Cerebellar cortex (tissue), 1 donor: ENCODE measurements at regions not wholly inside any gene's neighbourhood (a gene's known extent, or its start where the extent isn't known, plus 50 kb on each side); places are given as distances from the start of the nearest gene placed in this dataset.
"Not testable (repeated sequence)": the region's sequence is repeated elsewhere in the genome, so short reads cannot be mapped to it uniquely, and the experiment has no call there.

Source experiments
- DNase-seq: peaks from one replicate; pipeline ENCODE4 v3.0.0-alpha.2; 2015; ENCODE audit warnings: low spot score

DNA sequence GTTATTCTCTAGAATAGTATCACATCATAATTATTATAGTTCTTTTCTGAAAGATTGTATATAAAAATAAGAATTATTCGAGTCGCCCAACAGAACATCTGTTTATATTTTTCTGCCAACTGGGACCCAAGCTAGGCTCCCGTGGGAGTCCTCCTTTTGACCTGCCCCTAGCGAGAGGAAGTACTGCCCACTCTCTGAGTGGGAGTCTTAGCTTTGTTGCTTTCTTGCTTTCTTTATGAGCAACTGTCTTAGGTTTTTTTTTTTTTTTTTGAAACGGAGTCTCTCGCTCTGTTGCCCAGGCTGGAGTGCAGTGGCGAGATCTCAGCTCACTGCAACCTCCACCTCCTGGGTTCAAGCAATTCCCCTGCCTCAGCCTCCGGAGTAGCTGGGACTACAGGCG, 202.0 kb upstream of the ZNF184 start:
- no peak for DNase-seq

DNA sequence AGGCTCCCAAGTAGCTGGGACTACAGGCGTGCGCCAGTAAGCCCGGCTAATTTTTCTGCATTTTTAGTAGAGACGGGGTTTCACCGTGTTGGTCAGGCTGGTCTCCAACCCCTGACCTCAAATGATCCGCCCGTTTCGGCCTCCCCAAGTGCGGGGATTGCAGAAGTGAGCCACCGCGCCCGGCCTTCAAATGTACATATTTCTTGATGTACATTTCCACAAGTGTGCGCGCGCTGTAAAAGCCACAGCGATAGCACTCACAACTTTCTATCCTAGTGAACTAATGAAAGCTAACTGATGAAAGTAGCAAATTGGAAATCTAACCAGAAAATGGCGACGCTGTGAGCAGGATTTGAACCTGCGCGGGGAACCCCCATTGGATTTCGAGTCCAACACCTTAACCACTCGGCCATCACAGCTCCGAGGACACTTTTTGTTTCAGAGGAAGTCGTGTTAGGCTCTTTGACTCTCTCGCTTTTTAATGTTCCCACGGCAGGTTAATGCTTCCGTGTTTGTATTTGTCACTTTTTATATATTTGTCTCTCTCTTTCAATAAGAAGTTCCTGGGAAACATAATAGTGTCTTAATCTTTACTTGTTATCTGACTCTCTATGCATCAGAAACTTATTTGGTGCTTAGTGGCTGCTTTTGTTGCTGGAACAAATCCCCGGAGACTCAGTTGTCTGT, 199.4 kb upstream of the ZNF184 start:
- peak; percentile 87 for DNase-seq

DNA sequence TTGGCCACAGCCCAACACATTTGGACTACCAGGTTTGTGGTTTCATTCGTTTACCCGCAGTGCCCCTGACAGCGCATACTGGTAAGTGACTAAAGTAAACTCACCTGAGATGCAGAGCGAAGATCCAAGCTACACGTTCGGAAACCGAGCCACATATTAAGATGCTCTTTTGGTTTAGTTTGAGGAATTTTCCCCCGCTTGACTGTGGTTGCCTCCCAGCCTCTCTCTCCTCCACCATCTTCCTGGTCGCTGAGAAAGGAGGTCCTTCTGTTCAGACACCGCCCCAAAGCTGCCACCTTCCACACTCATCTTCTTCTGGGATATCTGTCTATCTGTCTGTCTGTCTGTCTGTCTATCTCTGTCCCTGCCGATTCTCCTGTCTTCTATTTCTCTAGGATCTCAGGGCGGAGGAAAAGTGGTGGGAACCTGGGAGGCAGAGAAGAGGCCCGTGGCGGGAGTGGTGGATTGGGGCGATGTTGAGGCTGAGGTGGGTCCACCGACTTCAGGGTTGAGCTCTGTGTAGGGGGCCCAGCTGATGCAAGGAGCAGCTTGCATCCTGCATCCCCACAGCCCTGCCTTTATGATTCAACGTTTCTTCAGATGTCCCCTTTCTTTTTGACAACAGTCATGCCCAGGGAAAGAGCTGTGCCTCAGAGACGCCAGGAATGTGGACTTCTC, 196.9 kb upstream of the ZNF184 start:
- peak; percentile 38 for DNase-seq

DNA sequence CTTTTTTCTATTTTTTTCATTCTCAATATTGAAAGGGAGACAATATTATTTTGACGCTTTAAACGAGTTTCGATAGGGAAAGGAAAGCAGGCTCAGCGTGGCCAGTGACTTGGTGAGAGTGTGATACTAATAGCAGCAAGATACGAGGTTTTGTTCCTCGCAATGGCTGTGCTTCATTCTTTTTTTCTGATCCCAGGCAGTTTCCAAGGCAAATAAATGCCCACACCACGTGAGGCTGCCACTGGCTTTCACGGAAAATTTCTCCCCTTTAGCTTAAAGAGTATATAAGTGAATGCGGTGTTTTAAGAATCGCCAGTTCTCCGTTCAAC, 196.4 kb upstream of the ZNF184 start:
- peak; percentile 57 for DNase-seq

DNA sequence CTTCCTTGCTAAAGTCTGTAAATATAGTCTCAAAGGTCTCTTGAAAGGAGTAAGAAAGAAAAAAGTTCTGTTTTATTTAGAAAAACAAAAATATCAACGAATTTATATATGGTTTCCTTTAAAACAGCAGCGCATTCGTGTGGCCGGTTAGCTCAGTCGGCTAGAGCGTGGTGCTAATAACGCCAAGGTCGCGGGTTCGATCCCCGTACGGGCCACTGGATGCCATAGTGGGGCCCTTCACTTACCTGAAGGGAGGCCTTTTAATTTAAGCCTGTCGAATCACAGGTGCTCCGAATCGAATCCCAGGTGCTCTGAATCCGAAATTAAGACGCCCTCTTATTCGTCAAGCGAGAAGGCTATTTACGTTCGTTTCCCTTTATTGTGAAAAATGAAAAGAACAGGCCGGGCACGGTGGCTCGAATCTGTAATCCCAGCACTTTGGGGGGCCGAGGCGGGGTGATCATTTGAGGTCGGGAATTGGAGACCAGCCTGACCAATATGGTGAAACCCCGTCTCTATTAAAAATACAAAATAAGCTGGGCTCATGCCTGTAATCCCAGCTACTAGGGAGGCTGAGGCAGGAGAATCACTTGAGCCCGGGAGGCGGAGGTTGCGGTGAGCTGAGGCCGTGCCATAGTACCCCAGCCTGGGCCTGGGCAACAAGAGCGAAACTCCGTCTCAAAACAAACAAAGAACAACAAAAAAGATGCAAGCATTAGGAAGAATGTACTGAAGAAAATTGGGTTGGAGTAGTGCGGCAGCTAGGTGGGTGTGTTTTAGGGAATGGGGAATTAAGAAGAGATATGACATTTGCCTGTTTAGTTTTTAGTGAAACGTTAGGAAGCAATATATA, 195.8 kb upstream of the ZNF184 start:
- DNase-seq = peak; percentile 73

DNA sequence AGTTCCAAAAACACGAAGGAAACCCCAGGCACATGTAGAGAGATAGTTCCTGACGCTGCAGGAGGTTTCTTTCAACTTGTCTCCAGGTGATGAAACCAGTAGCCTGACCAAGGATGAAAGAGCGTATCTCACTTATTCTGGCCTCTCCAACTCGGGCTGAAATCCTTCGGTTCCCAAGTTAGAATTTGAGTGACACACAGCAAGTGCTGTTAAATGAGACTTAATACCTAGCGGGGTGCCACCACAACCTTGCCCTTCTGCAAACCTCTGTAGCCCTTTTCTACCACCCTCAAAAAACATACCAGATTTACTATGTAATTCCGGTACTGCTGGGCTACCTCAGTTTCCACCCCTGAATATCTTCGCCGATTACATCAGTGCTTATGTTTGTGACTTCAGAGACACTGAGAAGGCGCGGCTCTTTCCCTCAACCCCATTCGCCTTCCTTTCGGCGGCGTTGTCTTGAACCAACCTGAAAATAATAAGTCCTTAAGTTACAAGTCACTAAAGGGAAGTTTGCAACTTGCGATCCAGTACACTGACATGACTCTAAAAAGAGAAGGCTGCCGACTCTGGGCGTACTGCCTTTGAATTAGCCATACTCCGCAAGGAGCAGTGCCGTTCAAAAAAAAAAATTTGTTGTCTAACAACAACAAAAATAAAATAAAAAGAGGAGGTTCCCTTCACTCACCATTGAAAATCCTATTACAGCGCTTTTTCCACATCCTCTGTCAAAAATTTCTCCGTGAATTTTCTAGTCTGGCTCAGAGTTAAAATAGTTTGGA, 194.9 kb upstream of the ZNF184 start:
- DNase-seq = peak; percentile 45

DNA sequence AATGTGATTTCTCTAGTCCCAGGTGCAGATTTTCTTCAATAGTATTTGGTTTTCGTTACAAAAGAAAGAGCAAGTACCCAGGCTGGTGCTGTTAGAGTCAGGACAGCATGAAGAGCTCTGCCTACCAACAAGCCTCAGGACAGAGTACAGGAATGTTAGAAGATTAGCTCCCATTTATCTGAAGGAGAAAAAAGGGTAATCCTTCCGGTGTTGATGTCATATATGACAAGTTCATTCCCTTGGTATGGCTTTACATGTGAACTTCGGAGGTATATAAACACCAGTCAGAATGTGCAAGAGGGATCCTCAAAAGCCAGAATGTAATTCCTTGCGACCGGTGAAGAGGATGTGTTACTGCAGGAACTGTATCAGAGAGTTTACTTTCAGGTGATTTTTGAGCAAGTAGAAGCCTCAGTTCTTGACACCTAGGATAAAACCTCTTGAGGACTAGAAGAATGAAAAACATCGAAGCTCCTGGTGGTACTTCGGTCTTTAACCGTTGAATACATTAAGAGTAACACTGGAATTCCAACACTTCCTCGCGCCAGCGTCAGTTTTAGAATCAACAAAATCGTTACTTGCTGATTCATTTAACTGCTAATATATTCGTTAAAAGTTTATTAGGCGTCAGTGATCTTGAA, 194.2 kb upstream of the ZNF184 start:
- DNase-seq = no peak

DNA sequence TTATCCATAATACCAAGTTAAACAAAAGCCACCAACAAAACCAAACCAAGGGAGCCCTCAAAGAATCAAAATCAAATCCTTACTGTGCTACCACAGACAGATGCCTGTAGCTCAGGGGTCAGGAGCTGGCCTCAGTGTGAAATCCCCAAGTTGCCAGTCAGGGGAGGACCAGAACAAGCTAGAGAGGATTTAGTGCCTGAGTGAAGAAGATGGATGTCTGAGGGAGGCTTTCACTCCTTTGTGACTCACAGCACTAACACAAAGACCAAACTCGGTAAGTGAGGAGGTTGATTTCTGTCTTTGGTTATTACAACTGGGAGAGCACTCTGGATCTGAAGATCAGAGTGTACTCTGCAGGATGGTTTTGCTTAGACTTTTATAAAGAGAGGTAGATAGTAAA, 189.9 kb upstream of the ZNF184 start:
- no peak for DNase-seq

DNA sequence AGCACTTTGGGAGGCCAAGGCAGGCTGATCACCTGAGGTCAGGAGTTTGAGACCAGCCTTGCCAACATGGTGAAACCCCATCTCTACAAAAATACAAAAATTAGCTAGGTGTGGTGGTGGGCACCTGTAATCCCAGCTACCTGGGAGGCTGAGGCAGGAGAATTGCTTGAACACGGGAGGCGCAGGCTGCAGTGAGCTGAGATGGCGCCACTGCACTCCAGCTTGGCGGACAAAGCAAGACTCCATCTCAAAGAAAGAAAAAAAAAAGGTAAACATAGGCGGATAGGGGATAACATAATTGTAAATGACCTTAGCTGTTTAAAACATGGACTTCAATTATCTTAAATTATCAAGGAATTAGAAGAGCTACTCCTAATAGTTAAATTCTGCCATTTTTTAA, 189.3 kb upstream of the ZNF184 start:
- not testable (repeated sequence) for DNase-seq

DNA sequence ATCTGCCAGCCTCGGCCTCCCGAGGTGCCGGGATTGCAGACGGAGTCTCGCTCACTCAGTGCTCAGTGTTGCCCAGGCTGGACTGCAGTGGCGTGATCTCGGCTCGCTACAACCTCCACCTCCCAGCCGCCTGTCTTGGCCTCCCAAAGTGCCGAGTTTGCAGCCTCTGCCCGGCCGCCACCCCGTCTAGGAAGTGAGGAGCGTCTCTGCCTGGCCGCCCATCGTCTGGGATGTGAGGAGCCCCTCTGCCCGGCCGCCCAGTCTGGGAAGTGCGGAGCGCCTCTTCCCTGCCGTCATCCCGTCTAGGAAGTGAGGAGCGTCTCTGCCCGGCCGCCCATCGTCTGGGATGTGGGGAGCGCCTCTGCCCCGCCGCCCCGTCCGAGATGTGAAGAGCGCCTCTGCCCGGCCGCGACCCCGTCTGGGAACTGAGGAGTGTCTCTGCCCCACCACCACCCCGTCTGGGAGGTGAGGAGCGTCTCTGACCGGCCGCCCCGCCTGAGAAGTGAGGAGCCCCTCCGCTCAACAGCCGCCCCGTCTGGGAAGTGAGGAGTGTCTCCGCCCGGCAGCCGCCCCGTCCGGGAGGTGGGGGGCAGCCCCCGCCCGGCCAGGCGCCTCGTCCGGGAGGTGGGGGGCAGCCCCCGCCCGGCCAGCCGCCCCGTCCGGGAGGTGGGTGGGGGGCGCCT, 180.4 kb upstream of the ZNF184 start:
- DNase-seq = not testable (repeated sequence)

DNA sequence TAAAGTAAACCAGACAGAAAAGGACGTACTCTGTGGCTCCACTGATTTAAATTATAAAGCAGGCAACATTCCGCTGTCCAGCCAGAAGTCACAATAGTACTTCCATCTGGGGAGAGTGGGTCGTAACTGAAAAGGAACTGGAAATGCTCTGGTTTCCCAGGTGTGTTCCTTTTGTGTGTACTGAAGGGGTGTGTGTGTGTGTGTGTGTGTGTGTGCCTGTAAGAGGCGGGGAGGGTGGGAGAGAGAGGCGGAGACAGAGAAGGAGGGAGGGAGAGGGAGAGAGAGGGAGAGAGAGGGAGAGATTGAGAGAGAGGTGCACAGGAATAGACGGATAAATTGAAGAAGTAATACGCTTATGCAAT, 178.4 kb upstream of the ZNF184 start:
- DNase-seq = peak; percentile 42

DNA sequence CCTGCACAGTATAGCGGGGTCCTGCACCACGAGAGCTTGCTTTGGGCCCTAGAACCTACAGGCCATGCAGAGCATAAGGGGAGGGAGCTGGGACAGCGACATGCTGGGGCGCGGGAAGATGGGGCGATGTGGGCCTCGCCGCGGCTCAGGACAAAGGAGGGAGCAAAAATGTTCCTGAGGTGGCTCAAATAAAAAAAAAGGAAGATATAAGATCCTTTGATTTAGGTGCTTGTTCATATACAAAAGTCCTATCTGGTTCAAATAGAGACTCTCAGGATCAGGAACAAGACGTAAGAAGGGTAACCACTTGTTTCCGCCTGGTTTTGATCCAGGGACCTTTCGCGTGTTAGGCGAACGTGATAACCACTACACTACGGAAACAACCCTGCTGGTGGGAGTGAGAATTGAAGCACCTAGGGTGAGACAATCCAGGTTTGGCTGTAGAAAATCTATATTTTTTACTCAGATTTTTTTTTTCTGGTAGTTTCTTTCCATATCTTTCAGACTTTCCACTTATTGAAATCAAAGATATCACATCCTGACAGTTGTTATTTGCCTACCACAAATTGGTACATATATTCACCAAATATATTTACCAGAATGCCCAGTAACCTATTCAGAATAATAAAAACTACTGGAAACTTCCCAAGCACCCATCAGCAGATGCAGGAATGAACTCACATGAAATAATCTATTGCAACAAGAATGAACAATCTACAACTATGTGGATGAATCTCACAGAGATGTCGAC, 177.9 kb upstream of the ZNF184 start:
- DNase-seq = peak; percentile 80

DNA sequence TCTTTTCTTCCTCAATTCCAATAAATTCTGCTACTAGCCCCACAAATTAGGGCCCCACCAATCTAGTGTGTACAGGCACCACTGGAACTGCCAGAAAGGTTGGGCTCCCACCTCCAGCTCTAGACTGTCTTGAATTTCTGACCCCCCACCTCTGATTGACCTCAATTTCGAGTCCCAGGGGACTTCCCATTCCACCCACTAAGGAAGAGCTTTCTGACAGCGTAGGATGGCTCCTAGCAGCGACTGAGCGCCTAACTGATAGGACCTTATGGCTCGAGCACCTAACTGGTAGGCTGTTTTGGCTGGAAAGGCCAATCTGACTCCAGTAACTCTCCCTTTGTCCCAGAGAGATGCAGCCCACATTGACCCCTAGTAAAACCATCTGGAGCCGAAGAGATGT, 171.6 kb upstream of the ZNF184 start:
- no peak for DNase-seq

DNA sequence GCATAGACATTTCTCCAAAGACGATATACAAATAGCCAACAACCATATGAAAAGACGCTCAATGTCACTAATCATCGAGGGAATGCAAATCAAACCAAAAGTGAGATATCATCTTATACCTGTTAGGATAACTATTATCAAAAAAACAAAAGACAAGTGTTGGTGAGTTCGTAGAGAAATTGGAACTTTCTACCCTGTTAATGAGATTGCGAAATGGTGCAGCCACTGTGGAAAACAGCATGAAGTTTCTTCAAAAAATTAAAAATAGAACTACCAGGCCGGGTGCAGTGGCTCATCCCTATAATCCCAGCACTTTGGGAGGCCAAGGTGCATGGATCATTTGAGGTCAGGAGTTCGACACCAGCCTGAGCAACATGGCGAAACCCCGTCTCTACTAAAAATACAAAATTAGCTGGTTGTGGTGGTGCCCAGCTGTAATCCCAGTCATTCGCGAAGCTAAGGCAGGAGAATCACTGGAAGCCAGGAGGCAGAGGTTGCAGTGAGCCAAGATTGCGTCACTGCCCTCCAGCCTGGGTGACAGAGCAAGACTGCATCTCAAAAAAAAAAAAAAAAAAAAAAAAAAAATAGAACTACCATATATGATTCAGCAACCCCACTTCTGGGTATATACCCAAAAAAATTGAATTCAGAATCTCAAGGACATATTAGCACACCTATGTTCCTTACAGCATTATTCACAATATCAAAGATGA, 170.0 kb upstream of the ZNF184 start:
- DNase-seq = no peak

DNA sequence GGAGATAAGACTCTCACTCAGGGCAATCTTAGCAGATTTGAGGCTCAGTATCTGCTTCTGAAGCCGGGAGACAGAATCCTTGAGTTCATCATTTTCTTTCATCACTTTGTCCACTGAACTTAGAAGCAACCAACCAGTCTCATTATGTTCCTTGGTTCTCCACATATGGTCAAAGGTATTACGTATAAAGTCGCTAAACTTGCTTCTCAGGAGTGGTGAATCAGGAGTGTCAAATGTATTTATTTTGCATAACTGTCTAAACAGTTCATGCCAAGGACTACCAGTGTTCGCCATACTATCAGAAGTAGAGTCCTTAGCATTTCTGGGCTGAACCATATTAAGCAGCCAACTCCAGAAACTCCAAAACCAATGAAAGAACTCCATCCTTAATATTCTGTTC, 163.0 kb upstream of the ZNF184 start:
- DNase-seq = not testable (repeated sequence)

DNA sequence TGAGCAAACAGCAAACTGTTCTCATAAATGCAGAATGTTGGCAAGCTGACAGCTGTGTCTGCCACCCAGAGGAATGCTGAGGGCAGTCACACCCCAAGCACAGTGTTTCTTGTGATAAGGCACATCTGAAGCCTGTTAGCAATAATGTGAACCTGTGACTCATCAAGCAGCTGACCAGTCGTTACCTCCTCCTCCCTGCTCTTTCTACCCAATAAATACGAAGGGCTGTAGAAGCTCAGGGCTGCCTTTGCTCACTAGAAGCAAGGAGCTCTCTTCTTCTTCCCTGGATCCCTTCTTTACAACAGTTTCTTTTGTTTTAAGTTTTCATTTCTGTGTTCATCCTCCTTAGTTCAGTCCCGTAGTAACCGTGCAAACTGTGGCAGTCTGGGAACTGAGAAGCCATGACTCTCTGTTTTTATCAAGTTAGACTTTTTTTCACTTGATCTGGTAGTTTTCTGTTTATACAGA, 160.3 kb upstream of the ZNF184 start:
- not testable (repeated sequence) for DNase-seq

DNA sequence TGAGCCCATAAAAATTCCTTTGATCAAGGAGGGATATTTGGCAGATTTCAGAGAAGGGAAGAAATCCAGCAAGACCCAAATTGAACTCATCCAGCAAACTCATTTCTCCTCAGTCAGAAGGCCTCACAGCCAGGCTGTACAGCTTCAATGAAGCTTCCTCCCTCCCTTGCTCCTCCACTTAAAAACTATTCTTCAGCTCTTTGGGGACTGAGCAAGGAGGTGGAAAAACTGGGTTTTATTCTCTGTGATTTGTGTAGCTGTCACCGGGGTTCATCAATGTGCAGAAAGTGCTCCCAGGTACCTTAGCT, 158.7 kb upstream of the ZNF184 start:
- no peak for DNase-seq

DNA sequence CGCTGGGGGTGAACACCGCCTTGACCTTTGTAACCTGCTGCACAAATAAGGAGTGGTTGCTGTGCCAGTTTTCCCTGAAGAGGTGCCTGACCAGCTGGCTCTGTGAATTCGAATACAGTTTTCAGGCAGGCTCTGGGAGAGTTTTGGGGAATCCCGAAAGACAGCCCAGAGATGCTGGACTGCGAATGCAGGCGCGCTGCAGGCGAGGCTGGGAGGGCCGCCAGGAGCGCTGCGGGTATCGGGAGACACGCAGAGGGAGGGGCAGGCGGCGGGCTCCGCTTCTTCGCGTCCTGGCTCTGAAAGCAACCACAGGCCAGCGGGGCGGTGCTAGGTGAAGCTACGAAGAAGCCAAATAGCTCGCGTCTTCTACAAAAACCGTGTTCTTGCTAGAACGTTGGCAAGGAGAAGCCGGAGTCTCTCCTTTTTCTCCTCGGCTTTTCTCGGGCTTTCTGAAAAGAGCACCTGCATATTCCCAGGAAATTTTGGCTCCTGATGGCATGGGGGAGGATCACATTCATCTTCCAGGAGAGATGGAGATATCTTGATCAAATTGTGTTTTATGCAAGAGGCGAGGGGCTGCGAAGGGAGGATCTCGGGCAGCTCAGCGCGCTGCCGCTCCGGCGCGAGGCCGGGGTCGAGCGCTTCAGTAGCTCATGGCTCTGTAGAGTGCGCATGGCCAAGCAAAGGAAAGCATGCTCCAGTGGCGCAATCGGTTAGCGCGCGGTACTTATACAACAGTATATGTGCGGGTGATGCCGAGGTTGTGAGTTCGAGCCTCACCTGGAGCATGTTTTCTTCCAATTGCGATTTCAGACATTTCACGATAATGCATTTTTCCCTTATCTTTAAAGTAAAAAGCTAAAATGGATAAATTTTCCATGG, 158.1 kb upstream of the ZNF184 start:
- DNase-seq = peak; percentile 79

DNA sequence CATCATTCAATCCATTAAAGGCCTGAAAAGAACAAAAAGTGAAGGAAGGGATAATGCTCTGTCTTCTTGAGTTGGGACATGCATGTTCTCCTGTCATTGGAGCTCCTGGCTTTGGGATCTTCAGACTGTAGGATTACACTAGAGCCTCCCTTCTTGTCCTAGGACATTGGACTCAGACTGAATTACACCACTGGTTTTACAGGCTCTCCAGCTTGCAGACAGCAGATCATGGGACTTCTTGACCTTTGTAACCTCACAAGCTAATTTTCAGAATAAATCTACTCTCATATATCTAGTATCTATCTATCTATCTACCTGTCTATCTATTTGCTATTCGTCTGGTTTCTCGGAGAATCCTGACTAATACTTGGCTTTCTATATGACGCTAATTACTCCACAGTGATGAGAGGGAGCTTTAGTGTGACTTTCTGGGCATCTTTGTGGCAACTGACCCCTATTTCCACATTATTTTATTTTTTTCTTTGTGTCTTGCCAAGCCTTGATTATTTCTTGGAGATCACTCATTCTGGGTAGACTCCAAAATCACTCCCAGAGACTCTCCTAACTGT, 151.9 kb upstream of the ZNF184 start:
- DNase-seq = no peak
